IPS-NIHi7 (cell line): ENCODE measurements at regions not wholly inside any gene's neighbourhood (a gene's known extent, or its start where the extent isn't known, plus 50 kb on each side); places are given as distances from the start of the nearest gene placed in this dataset.
"Not testable (repeated sequence)": the region's sequence is repeated elsewhere in the genome, so short reads cannot be mapped to it uniquely, and the experiment has no call there.

Source experiments
- DNase-seq: peaks from one replicate; pipeline ENCODE4 v3.0.0; 2012; ENCODE audit warnings: mixed read lengths; ENCODE audit errors: extremely low spot score

GRCh38 chr6:119960456-119960855, 610.9 kb upstream of the MAN1A1 start:
- no peak for DNase-seq

- no peak for DNase-seq
Measured at GRCh38 chr6:119960036-119960435, 610.5 kb upstream of the MAN1A1 start.

GRCh38 chr6:119957195-119957594, 607.6 kb upstream of the MAN1A1 start:
- DNase-seq: peak; percentile 39

- no peak for DNase-seq
Measured at GRCh38 chr6:119952696-119953095, 603.1 kb upstream of the MAN1A1 start.

- no peak for DNase-seq
Measured at GRCh38 chr6:119950681-119951080, 601.1 kb upstream of the MAN1A1 start.

- DNase-seq: no peak
Measured at GRCh38 chr6:119942078-119942752, 592.7 kb upstream of the MAN1A1 start.

- DNase-seq: no peak
Measured at GRCh38 chr6:119938752-119939151, 589.2 kb upstream of the MAN1A1 start.

GRCh38 chr6:119934816-119935215, 585.3 kb upstream of the MAN1A1 start:
- no peak for DNase-seq

- no peak for DNase-seq
Measured at GRCh38 chr6:119929121-119929520, 579.6 kb upstream of the MAN1A1 start.

GRCh38 chr6:119924888-119925287, 575.3 kb upstream of the MAN1A1 start:
- DNase-seq: not testable (repeated sequence)

GRCh38 chr6:119922814-119923213, 573.3 kb upstream of the MAN1A1 start:
- no peak for DNase-seq

- no peak for DNase-seq
Measured at GRCh38 chr6:119921491-119922010, 572.0 kb upstream of the MAN1A1 start.

- no peak for DNase-seq
Measured at GRCh38 chr6:119917186-119917585, 567.6 kb upstream of the MAN1A1 start.

- no peak for DNase-seq
Measured at GRCh38 chr6:119915971-119916370, 566.4 kb upstream of the MAN1A1 start.

GRCh38 chr6:119908157-119908556, 558.6 kb upstream of the MAN1A1 start:
- DNase-seq: no peak

- no peak for DNase-seq
Measured at GRCh38 chr6:119902681-119903080, 553.1 kb upstream of the MAN1A1 start.

GRCh38 chr6:119896806-119897205, 547.2 kb upstream of the MAN1A1 start:
- no peak for DNase-seq

GRCh38 chr6:119895626-119896025, 546.1 kb upstream of the MAN1A1 start:
- DNase-seq: no peak

GRCh38 chr6:119894811-119895210, 545.2 kb upstream of the MAN1A1 start:
- DNase-seq: no peak

- DNase-seq: no peak
Measured at GRCh38 chr6:119891644-119892043, 542.1 kb upstream of the MAN1A1 start.

- no peak for DNase-seq
Measured at GRCh38 chr6:119891206-119891605, 541.6 kb upstream of the MAN1A1 start.

- no peak for DNase-seq
Measured at GRCh38 chr6:119890470-119890869, 540.9 kb upstream of the MAN1A1 start.

- DNase-seq: no peak
Measured at GRCh38 chr6:119887666-119888065, 538.1 kb upstream of the MAN1A1 start.

GRCh38 chr6:119881416-119881815, 531.9 kb upstream of the MAN1A1 start:
- DNase-seq: no peak
